KMS-11 (cell line): ENCODE measurements at regions not wholly inside any gene's neighbourhood (a gene's known extent, or its start where the extent isn't known, plus 50 kb on each side); places are given as distances from the start of the nearest gene placed in this dataset.

ENCODE experiments used
- H2AFZ ChIP-seq: fragments of 200-600 bp; sonication (generic); 2 replicates; pipeline ENCODE4 v1.6.1; 2016; ENCODE audit warnings: antibody characterized with exemption, mixed run types, low read depth
- H3K27ac ChIP-seq: fragments of 200-600 bp; sonication (generic); 2 replicates; pipeline ENCODE4 v1.6.1; 2016; ENCODE audit warnings: mild to moderate bottlenecking, mixed run types
- H3K27me3 ChIP-seq: fragments of 200-600 bp; sonication (generic); 2 replicates; pipeline ENCODE4 v1.6.1; 2017; ENCODE audit warnings: mild to moderate bottlenecking, low read depth, mixed run types, moderate library complexity; ENCODE audit not compliant: insufficient read depth
- H3K36me3 ChIP-seq: fragments of 200-600 bp; sonication (generic); 2 replicates; pipeline ENCODE4 v1.6.1; 2017; ENCODE audit warnings: mild to moderate bottlenecking, mixed run types; ENCODE audit not compliant: insufficient read depth
- H3K4me1 ChIP-seq: fragments of 200-600 bp; sonication (generic); 2 replicates; pipeline ENCODE4 v1.6.1; 2016; ENCODE audit warnings: mild to moderate bottlenecking, low read depth, mixed run types; ENCODE audit not compliant: poor library complexity, severe bottlenecking
- H3K4me2 ChIP-seq: fragments of 200-600 bp; sonication (generic); 2 replicates; pipeline ENCODE4 v1.7.0; 2016; ENCODE audit warnings: mild to moderate bottlenecking, mixed run types
- H3K4me3 ChIP-seq: fragments of 200-600 bp; sonication (generic); IDR thresholded peaks from 2 replicates; pipeline ENCODE4 v1.6.1; 2017; ENCODE audit warnings: low read depth, low read length, mixed read lengths; ENCODE audit not compliant: insufficient read depth
- H3K79me2 ChIP-seq: fragments of 200-600 bp; sonication (generic); 2 replicates; pipeline ENCODE4 v1.6.1; 2016; ENCODE audit warnings: low read depth, mixed run types; ENCODE audit not compliant: insufficient read depth
- H3K9ac ChIP-seq: fragments of 200-600 bp; sonication (generic); 2 replicates; pipeline ENCODE4 v1.6.1; 2016; ENCODE audit warnings: mild to moderate bottlenecking, mixed run types
- H4K20me1 ChIP-seq: fragments of 200-600 bp; sonication (generic); 2 replicates; pipeline ENCODE4 v1.6.1; 2016; ENCODE audit warnings: mild to moderate bottlenecking, mixed run types; ENCODE audit not compliant: insufficient read depth
- TF ChIP-seq, protein P1 (sequence below): fragments of 200-600 bp; sonication (generic); conservative IDR thresholded peaks from 2 replicates; pipeline ENCODE4 v1.6.1; 2017; ENCODE audit warnings: low read depth, mild to moderate bottlenecking, antibody characterized with exemption, low read length, moderate library complexity, mixed read lengths

DNA sequence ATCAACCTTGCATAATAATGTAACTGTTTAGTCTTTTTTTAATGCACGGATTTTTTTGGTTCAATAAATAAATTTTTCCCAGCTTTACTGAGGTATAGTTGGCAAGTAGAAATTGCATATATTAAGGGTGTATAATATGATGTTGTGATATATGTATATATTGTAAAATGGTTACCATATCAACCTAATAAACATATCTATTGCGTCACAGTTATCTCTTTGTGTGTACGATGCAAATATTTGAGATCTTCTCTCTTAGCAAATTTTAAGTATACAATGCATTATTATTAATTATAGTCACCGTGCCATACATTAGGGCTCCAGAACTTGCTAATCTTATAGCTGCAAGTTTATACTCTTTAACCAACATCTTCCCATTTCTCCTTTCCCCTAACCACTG lies 57.2 kb upstream of the TMEM161B start:
- no peak overlapping the region for H3K9ac ChIP-seq
- no peaks in the 10 kb centered on the region for H3K4me1 ChIP-seq
- H3K27me3 ChIP-seq: no peaks in the 10 kb centered on the region
- H2AFZ ChIP-seq: no peak overlapping the region
- H3K36me3 ChIP-seq: no peaks in the 10 kb centered on the region
- TF ChIP-seq, protein P1, sequence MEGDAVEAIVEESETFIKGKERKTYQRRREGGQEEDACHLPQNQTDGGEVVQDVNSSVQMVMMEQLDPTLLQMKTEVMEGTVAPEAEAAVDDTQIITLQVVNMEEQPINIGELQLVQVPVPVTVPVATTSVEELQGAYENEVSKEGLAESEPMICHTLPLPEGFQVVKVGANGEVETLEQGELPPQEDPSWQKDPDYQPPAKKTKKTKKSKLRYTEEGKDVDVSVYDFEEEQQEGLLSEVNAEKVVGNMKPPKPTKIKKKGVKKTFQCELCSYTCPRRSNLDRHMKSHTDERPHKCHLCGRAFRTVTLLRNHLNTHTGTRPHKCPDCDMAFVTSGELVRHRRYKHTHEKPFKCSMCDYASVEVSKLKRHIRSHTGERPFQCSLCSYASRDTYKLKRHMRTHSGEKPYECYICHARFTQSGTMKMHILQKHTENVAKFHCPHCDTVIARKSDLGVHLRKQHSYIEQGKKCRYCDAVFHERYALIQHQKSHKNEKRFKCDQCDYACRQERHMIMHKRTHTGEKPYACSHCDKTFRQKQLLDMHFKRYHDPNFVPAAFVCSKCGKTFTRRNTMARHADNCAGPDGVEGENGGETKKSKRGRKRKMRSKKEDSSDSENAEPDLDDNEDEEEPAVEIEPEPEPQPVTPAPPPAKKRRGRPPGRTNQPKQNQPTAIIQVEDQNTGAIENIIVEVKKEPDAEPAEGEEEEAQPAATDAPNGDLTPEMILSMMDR: no peak
- no peak overlapping the region for H3K27ac ChIP-seq
- H4K20me1 ChIP-seq: no peaks in the 10 kb centered on the region
- no peak overlapping the region for H3K4me3 ChIP-seq
- no peaks in the 10 kb centered on the region for H3K79me2 ChIP-seq
- no peak overlapping the region for H3K4me2 ChIP-seq

DNA sequence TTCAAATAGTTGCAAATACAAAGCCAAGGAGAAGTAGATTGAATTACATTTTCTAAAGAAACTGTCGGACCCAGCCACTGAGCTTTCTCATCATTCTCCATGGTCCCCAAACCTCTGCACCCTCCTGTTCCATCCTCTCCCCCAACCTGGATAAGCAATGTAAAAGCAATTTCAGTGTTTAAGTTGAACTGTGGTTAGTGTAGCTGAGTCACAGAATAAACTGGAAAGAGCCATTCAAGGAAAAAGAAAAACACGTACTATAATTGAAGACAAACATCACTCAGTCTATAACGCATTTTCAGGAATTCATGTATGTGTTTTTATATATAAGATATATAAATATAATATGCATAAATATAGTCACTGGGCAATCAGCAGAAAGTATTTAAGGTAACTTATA lies 54.1 kb upstream of the TMEM161B start:
- Histone ChIP-seq H3K79me2 (no peaks in the 10 kb centered on the region), H3K4me1 (no peaks in the 10 kb centered on the region), H3K9ac (no peak overlapping the region), H3K27me3 (no peaks in the 10 kb centered on the region), H2AFZ (no peak overlapping the region), H3K27ac (no peak overlapping the region), H3K36me3 (no peaks in the 10 kb centered on the region), H4K20me1 (no peaks in the 10 kb centered on the region), H3K4me2 (no peak overlapping the region), H3K4me3 (no peak overlapping the region)
- TF ChIP-seq, protein P1: no peak
